PC-3 (cell line): ENCODE measurements at regions not wholly inside any gene's neighbourhood (a gene's known extent, or its start where the extent isn't known, plus 50 kb on each side); places are given as distances from the start of the nearest gene placed in this dataset.

Experiments used
- CTCF ChIP-seq: fragments of 300-600 bp; sonication (generic); conservative IDR thresholded peaks from 2 replicates; pipeline ENCODE4 v1.5.1; 2017; ENCODE audit warnings: antibody characterized with exemption, low read depth, mild to moderate bottlenecking, low read length
- EZH2 ChIP-seq: fragments of 300-600 bp; sonication (generic); IDR thresholded peaks from one replicate; pipeline ENCODE4 v1.6.1; 2017; ENCODE audit warnings: antibody characterized with exemption, mild to moderate bottlenecking, low read length; ENCODE audit not compliant: unreplicated experiment
- EZH2phosphoT487 ChIP-seq: fragments of 300-600 bp; sonication (generic); IDR thresholded peaks from 2 replicates; pipeline ENCODE4 v1.6.1; 2018; ENCODE audit warnings: mild to moderate bottlenecking, antibody characterized with exemption, low read length, borderline replicate concordance

- no peak for TF ChIP-seq CTCF
- TF ChIP-seq EZH2: no peak
- no peak for TF ChIP-seq EZH2phosphoT487
Observed at GRCh38 chr10:42987575-42987974, 89.3 kb upstream of the RET start.
